ENCODE measurements at regions not wholly inside any gene's neighbourhood (a gene's known extent, or its start where the extent isn't known, plus 50 kb on each side); places are given as distances from the start of the nearest gene placed in this dataset.

GRCh38 chr11:11724994-11725393 is 103.2 kb upstream of the GALNT18 start:
- TF ChIP-seq CTCF (IDR thresholded peaks at IDR 0.05; ENCODE audit: insufficient read depth, low read depth, low read length) (no peak), EZH2 (IDR thresholded peaks at IDR 0.05; ENCODE audit: insufficient read depth, low read length) (no peak)
